HG03039 (cell line): ENCODE measurements at regions not wholly inside any gene's neighbourhood (a gene's known extent, or its start where the extent isn't known, plus 50 kb on each side); places are given as distances from the start of the nearest gene placed in this dataset.
A peak's percentile ranks its signal among the peaks of the same experiment; 100 is the strongest.
"Not testable (repeated sequence)": the region's sequence is repeated elsewhere in the genome, so short reads cannot be mapped to it uniquely, and the experiment has no call there.

Experiments
- ATAC-seq: cut with Tn5 transposase; IDR thresholded peaks from one replicate; pipeline ENCODE4 v1.9.1; 2021; ENCODE audit warnings: mild to moderate bottlenecking, moderate library complexity; ENCODE audit not compliant: unreplicated experiment

DNA sequence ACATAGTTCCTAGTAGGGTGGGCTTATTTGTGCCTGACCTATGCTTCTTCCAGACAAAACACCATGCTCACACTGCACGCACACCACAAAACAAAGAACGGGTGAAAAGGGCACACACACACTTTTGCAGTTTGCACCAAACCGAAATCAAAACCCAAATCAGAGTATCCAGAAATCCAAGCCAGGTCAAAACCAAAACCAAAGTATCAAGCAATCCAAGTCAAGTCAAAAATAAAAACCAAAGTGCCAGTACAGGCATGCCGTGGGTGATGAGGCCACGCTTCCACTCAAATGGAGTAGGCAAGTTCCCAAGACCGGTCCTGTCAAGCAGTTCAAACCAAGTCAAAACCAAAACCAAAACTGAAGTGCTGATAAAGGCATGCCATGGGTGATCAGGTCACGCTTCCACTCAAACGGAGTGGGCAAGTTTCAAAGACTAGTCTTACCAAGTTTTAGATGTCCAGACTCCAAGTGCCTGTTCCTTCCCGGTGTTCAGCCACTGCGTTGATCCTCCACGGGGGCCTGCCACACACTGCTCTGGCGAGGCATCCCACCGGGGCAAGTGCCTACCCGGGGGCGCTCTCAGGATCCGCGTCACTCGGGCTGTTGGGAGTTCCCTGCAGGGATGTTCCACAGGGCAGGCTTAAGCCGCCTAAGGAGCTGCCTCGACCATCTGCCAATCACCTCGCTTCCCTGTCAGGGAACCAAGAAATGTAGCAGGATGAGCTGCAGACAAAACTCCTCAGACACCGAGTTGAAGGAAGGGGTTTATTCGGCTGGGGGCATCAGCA is 184.5 kb upstream of the SGO1 start:
- not testable (repeated sequence) for ATAC-seq

DNA sequence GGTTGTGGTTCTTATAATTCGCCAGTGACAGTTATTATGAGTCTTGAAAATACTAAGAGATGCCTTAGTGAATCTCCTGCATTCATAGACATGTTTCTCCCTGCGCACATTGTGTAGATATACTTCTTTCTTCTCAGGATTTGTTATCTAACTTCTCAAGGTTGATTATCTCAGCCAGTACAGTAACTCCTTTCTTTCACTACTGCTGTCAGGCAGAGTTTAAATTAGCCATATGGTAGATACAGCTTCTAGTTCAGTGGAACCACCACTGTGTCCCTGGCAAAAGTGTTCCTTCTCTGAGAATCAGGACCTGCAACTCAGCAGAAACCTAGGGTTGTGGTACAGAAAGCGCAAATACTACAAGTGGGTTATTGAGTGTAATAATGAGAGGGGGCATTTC is 175.0 kb upstream of the SGO1 start:
- no peak for ATAC-seq

DNA sequence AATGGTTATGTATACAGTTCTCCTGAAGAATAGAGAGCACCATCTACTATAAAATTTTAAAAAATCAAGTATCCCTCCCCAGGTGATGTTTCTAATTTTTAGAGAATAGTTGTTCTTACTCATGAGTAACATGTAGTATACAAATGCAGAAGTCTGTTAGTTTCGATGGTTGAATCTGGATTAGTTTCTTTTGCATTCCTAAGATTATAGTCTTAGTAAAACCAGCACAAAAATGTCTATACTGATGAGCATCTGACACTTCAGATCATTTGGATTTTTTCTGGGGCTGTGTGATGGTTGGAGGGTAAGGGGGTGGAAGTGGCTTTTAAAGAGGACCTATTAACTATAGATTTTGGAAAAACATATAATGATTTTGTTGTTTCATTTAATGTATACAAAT is 167.3 kb upstream of the SGO1 start:
- ATAC-seq: no peak

- ATAC-seq: no peak
These were observed 166.7 kb upstream of the SGO1 start for GRCh38 chr3:20352546-20353179.

DNA sequence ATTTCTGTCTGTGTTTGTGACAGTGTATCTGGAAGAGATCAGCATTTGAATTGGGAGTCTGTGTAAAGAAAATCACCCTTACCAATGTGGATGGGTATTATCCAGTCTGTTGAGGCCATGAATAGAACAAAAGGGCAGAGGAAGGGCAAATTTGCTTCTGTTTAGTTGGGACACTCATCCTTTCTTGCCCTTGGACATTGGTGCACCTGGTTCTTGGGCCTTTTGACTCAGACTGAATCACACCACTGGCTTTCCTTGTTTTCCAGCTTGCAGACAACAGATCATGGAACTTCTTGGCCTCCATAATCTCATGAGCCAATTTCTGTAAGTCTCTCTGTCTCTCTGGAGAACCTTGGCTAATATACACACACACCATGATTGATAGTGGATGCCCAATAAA is 164.4 kb upstream of the SGO1 start:
- ATAC-seq: no peak

- no peak for ATAC-seq
These were observed 160.9 kb upstream of the SGO1 start for GRCh38 chr3:20346916-20347315.

- no peak for ATAC-seq
These were observed 160.4 kb upstream of the SGO1 start for GRCh38 chr3:20346369-20346768.

DNA sequence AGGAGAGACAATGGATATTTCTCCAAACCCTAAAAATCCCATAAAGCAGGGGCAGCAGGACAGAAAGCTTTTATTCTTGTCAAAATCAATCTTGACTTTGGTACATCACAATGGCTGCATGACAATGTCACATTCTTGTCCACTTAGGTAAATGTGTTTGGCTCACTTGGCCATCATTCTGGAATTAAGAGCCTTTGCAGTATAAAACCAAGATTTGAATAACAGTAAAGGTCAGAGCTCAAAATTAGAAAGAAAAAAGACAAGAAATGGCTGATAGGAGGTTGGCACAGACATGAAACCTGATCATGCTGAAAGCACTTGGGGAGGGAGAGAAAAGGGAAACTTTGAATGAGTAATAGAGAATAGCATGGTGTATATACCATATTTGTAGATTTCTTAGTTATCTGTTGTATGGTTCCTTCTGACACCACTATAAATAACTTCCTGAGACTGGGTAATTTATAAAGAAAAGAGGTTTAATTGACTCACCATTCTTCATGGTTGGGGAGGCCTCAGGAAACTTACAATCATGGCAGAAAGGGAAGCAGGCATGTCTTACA is 158.5 kb upstream of the SGO1 start:
- ATAC-seq: no peak

- no peak for ATAC-seq
These were observed 157.8 kb upstream of the SGO1 start for GRCh38 chr3:20343790-20344189.

DNA sequence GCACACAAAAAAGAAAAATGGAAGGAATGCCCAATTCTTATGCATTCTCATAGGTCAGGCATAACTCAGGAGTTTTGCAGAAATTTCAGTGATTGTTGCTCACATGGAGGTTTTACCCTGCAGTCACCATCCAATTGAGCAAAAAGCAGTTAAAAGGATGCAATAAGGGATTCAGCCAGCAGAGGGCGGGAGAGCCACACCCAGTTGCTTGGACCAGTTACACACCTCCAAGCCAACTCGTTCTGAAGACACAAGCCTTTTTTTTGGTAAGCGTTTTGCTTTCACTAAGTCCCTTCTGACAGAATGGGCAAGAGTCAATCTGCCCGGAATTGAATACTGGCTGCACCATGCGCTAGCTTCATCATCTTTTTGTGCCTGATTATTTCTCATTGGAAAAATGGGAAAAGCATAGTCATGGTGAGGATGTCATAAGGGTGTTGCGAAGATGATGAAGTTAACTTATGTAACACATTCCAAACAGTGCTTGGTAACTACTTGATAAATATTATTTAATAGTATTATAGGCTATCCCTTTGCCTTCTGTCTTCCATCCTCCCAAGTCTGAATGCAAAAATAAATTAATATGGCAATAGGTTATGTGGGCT is 154.4 kb upstream of the SGO1 start:
- peak; percentile 73 for ATAC-seq

GRCh38 chr3:20336572-20336971 is 150.6 kb upstream of the SGO1 start:
- ATAC-seq: no peak

DNA sequence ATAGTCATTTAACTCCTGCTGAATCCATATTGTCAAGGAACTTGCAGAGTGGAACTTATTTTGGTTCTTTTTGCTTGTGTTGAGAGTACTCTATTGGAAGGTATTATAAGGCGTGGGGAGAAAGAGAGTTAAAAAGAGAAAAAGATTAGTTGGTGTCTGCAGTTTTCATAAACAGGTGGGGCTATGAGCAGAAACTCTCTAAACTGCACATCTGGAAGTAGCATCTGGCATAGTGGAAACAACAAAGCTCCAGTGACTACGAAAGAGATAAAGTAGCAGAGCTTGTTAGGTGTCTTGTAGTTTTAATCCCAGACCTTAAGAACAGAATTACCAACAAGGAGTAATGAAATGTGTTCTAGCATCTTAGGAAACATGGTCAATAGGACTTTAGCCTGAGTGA is 148.8 kb upstream of the SGO1 start:
- ATAC-seq: no peak

- no peak for ATAC-seq
These were observed 141.9 kb upstream of the SGO1 start for GRCh38 chr3:20327889-20328288.

DNA sequence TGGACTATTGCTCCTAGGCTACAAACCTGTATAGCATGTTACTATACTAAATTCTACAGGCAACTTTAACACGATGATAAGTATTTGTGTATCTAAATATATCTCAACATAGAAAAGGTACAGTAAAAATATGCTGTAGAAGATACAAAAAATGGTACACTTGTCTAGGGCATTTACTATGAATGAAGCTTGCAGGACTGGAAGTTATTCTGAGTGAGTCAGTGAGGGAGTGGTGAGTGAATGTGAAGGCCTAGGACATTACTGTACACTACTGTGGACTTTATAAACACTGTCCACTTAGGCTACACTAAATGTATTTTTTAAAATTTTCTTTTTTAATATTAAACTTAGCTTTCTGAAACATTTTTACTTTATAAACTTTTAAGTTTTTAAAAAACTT is 140.5 kb upstream of the SGO1 start:
- ATAC-seq: no peak

DNA sequence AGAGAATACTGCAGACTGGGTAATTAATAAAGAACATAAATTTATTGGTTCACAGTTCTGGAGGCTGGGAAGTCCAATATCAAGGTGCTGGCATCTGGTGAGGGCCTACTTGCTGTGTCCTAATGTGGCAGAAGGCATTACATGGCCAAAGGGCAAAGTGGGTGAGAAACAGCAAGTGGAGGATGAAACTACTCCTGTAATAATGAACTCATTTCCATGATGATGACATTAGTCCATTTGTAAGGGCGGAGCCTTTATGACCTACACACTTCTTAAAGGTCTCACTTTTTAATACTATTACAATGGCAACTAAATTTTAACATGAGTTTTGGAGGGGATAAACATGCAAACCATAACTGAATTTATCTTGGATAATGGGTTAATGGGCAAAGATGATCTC is 139.6 kb upstream of the SGO1 start:
- ATAC-seq: no peak

- ATAC-seq: peak; percentile 98
These were observed 138.9 kb upstream of the SGO1 start for GRCh38 chr3:20324664-20325478.

GRCh38 chr3:20323307-20323927 is 137.4 kb upstream of the SGO1 start:
- ATAC-seq: no peak

DNA sequence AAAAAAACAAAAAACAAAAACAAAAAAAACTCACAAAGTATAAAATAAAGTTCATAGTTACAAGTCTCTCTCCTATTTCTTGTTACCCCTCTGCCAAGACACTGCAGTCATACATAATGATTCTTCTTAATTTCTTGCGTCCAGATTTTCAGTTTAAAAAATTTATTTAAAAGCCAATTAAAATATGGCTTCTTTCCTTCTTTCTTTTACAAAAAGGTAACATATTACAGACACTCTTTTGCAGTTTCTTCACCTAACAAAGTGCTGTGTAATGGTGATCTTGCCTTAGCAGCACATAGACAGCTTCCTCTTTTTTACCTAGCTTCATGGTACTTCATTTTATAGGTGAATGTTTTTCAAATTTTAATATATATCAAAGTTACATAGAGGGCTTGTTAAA is 136.1 kb upstream of the SGO1 start:
- ATAC-seq: no peak

DNA sequence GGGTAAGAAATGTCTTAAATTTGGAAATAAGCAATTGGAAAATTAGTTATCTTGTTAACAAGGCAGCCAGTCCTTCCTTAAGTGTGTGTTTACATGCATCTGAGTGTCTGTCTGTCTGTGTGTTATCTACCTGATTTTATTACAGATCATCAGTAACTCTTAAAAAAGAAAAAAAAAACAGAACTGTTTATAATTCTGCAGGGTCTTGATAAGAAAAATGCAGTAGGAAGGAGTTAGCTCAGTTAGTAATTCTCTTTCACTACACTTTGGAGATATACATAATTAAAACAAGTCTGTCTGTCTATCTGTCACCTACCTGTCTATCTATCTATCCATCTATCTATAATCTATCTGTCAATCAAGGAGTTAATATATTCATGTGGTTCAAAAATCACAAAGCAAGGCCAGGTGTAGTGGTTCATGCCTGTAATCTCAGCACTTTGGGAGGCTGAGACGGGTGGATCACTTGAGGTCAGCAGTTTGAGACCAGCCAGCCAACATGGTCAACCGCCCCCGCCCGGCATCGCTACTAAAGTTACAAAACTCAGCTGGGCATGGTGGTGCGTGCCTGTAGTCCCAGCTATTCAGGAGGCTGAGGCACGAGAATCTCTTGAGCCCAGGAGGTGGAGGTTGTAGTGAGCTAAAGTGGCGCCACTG is 135.5 kb upstream of the SGO1 start:
- ATAC-seq: no peak

GRCh38 chr3:20320489-20320888 is 134.5 kb upstream of the SGO1 start:
- ATAC-seq: no peak
